ENCODE measurements at regions not wholly inside any gene's neighbourhood (a gene's known extent, or its start where the extent isn't known, plus 50 kb on each side); places are given as distances from the start of the nearest gene placed in this dataset.

GRCh38 chr2:29974086-29974485 lies 52.7 kb upstream of the ALK start:
- H2BK12ac ChIP-seq (ENCODE audit: low read length): no peak overlapping the region
- no peak overlapping the region for H4K8ac ChIP-seq (ENCODE audit: low read depth, low read length)
- H3K4me1 ChIP-seq (ENCODE audit: control insufficient read depth in 1 of 2, insufficient read depth in 2 of 2, low read length in 2 of 2): no peaks in the 10 kb centered on the region
- H2AFZ ChIP-seq (ENCODE audit: insufficient read depth, low read length, poor library complexity): no peak overlapping the region
- no peak overlapping the region for H3K14ac ChIP-seq (ENCODE audit: low read length)
- H3K27ac ChIP-seq (ENCODE audit: low read depth, low read length): no peak overlapping the region
- no CpG with 5 or more reads among the region's 4 CpGs for WGBS (ENCODE audit: extremely low coverage, insufficient coverage, insufficient read length)
- no peaks in the 10 kb centered on the region for H3K9me3 ChIP-seq (ENCODE audit: insufficient read depth, low read depth, low read length)
- DNase-seq: no peak
- H4K12ac ChIP-seq (ENCODE audit: low read depth, low read length): no peak overlapping the region
- H3K4ac ChIP-seq (ENCODE audit: low read depth, low read length): no peak overlapping the region
- H3K36me3 ChIP-seq (ENCODE audit: control insufficient read depth in 1 of 2, insufficient read depth in 2 of 2, low read length in 2 of 2): no peaks in the 10 kb centered on the region
- no peaks in the 10 kb centered on the region for H3K79me1 ChIP-seq (ENCODE audit: low read length)
- H3K79me2 ChIP-seq (ENCODE audit: control insufficient read depth, insufficient read depth, low read length, poor library complexity): no peaks in the 10 kb centered on the region
- H3K18ac ChIP-seq (ENCODE audit: low read length): no peak overlapping the region
- no peaks in the 10 kb centered on the region for H3K27me3 ChIP-seq (ENCODE audit: insufficient read depth, low read length)
- no peak overlapping the region for H4K91ac ChIP-seq (ENCODE audit: low read depth, low read length)
- no peak overlapping the region for H3K9ac ChIP-seq (ENCODE audit: low read length)
- no peak overlapping the region for H2BK120ac ChIP-seq (ENCODE audit: insufficient read depth, low read length, poor library complexity)
- H3K4me3 ChIP-seq (ENCODE audit: low read depth, low read length): no peak overlapping the region
- H2AK5ac ChIP-seq (ENCODE audit: low read length): no peak overlapping the region
- no peak overlapping the region for H3K23ac ChIP-seq (ENCODE audit: low read length)
- no peak overlapping the region for H3K4me2 ChIP-seq (ENCODE audit: low read length)
- no peak overlapping the region for H2BK5ac ChIP-seq (ENCODE audit: low read depth, low read length, poor library complexity)

- H3K4me3 ChIP-seq (ENCODE audit: low read depth, low read length): no peak overlapping the region
- H3K4ac ChIP-seq (ENCODE audit: low read depth, low read length): no peak overlapping the region
- no CpG with 5 or more reads among the region's 3 CpGs for WGBS (ENCODE audit: extremely low coverage, insufficient coverage, insufficient read length)
- H4K91ac ChIP-seq (ENCODE audit: low read depth, low read length): no peak overlapping the region
- no peak overlapping the region for H3K18ac ChIP-seq (ENCODE audit: low read length)
- H3K4me1 ChIP-seq (ENCODE audit: control insufficient read depth in 1 of 2, insufficient read depth in 2 of 2, low read length in 2 of 2): no peaks in the 10 kb centered on the region
- no peak overlapping the region for H2BK12ac ChIP-seq (ENCODE audit: low read length)
- no peak overlapping the region for H2AFZ ChIP-seq (ENCODE audit: insufficient read depth, low read length, poor library complexity)
- no peak overlapping the region for H3K4me2 ChIP-seq (ENCODE audit: low read length)
- no peaks in the 10 kb centered on the region for H3K79me2 ChIP-seq (ENCODE audit: control insufficient read depth, insufficient read depth, low read length, poor library complexity)
- H2BK5ac ChIP-seq (ENCODE audit: low read depth, low read length, poor library complexity): no peak overlapping the region
- no peak overlapping the region for H4K12ac ChIP-seq (ENCODE audit: low read depth, low read length)
- H2AK5ac ChIP-seq (ENCODE audit: low read length): no peak overlapping the region
- no peaks in the 10 kb centered on the region for H3K79me1 ChIP-seq (ENCODE audit: low read length)
- no peak overlapping the region for H3K14ac ChIP-seq (ENCODE audit: low read length)
- no peak overlapping the region for H3K9ac ChIP-seq (ENCODE audit: low read length)
- H3K9me3 ChIP-seq (ENCODE audit: insufficient read depth, low read depth, low read length): no peaks in the 10 kb centered on the region
- no peaks in the 10 kb centered on the region for H3K27me3 ChIP-seq (ENCODE audit: insufficient read depth, low read length)
- H3K36me3 ChIP-seq (ENCODE audit: control insufficient read depth in 1 of 2, insufficient read depth in 2 of 2, low read length in 2 of 2): no peaks in the 10 kb centered on the region
- no peak overlapping the region for H2BK120ac ChIP-seq (ENCODE audit: insufficient read depth, low read length, poor library complexity)
- no peak for DNase-seq
- no peak overlapping the region for H3K27ac ChIP-seq (ENCODE audit: low read depth, low read length)
- H4K8ac ChIP-seq (ENCODE audit: low read depth, low read length): no peak overlapping the region
- H3K23ac ChIP-seq (ENCODE audit: low read length): no peak overlapping the region
These were observed 55.9 kb upstream of the ALK start for GRCh38 chr2:29977284-29977683.

- Histone ChIP-seq H3K27me3 (ENCODE audit: insufficient read depth, low read length) (no peaks in the 10 kb centered on the region), H4K12ac (ENCODE audit: low read depth, low read length) (no peak overlapping the region), H4K8ac (ENCODE audit: low read depth, low read length) (no peak overlapping the region), H3K4ac (ENCODE audit: low read depth, low read length) (no peak overlapping the region), H3K79me1 (ENCODE audit: low read length) (no peaks in the 10 kb centered on the region), H3K4me2 (ENCODE audit: low read length) (no peak overlapping the region), H2BK120ac (ENCODE audit: insufficient read depth, low read length, poor library complexity) (no peak overlapping the region), H4K91ac (ENCODE audit: low read depth, low read length) (no peak overlapping the region), H2BK12ac (ENCODE audit: low read length) (no peak overlapping the region), H2BK5ac (ENCODE audit: low read depth, low read length, poor library complexity) (no peak overlapping the region), H2AFZ (ENCODE audit: insufficient read depth, low read length, poor library complexity) (no peak overlapping the region), H2AK5ac (ENCODE audit: low read length) (no peak overlapping the region), H3K4me3 (ENCODE audit: low read depth, low read length) (no peak overlapping the region), H3K23ac (ENCODE audit: low read length) (no peak overlapping the region), H3K9me3 (ENCODE audit: insufficient read depth, low read depth, low read length) (no peaks in the 10 kb centered on the region), H3K27ac (ENCODE audit: low read depth, low read length) (no peak overlapping the region), H3K36me3 (ENCODE audit: control insufficient read depth in 1 of 2, insufficient read depth in 2 of 2, low read length in 2 of 2) (no peaks in the 10 kb centered on the region), H3K9ac (ENCODE audit: low read length) (no peak overlapping the region), H3K79me2 (ENCODE audit: control insufficient read depth, insufficient read depth, low read length, poor library complexity) (no peaks in the 10 kb centered on the region), H3K18ac (ENCODE audit: low read length) (no peak overlapping the region), H3K4me1 (ENCODE audit: control insufficient read depth in 1 of 2, insufficient read depth in 2 of 2, low read length in 2 of 2) (no peaks in the 10 kb centered on the region), H3K14ac (ENCODE audit: low read length) (no peak overlapping the region)
- DNase-seq: no peak
- no CpG with 5 or more reads among the region's 4 CpGs for WGBS (ENCODE audit: extremely low coverage, insufficient coverage, insufficient read length)
These were observed 60.0 kb upstream of the ALK start for GRCh38 chr2:29981402-29981801.

GRCh38 chr2:29983308-29983707 lies 61.9 kb upstream of the ALK start:
- no peak overlapping the region for H2AK5ac ChIP-seq (ENCODE audit: low read length)
- no peaks in the 10 kb centered on the region for H3K79me1 ChIP-seq (ENCODE audit: low read length)
- no peaks in the 10 kb centered on the region for H3K4me1 ChIP-seq (ENCODE audit: control insufficient read depth in 1 of 2, insufficient read depth in 2 of 2, low read length in 2 of 2)
- H3K4me2 ChIP-seq (ENCODE audit: low read length): no peak overlapping the region
- no peak overlapping the region for H4K12ac ChIP-seq (ENCODE audit: low read depth, low read length)
- no peak overlapping the region for H3K4me3 ChIP-seq (ENCODE audit: low read depth, low read length)
- no peaks in the 10 kb centered on the region for H3K9me3 ChIP-seq (ENCODE audit: insufficient read depth, low read depth, low read length)
- no peak overlapping the region for H3K23ac ChIP-seq (ENCODE audit: low read length)
- no peak overlapping the region for H2BK5ac ChIP-seq (ENCODE audit: low read depth, low read length, poor library complexity)
- no peak for DNase-seq
- H3K27me3 ChIP-seq (ENCODE audit: insufficient read depth, low read length): no peaks in the 10 kb centered on the region
- H3K9ac ChIP-seq (ENCODE audit: low read length): no peak overlapping the region
- H3K4ac ChIP-seq (ENCODE audit: low read depth, low read length): no peak overlapping the region
- no peak overlapping the region for H2AFZ ChIP-seq (ENCODE audit: insufficient read depth, low read length, poor library complexity)
- H4K91ac ChIP-seq (ENCODE audit: low read depth, low read length): no peak overlapping the region
- H3K18ac ChIP-seq (ENCODE audit: low read length): no peak overlapping the region
- no CpG with 5 or more reads among the region's 4 CpGs for WGBS (ENCODE audit: extremely low coverage, insufficient coverage, insufficient read length)
- no peak overlapping the region for H2BK12ac ChIP-seq (ENCODE audit: low read length)
- H3K36me3 ChIP-seq (ENCODE audit: control insufficient read depth in 1 of 2, insufficient read depth in 2 of 2, low read length in 2 of 2): no peaks in the 10 kb centered on the region
- no peaks in the 10 kb centered on the region for H3K79me2 ChIP-seq (ENCODE audit: control insufficient read depth, insufficient read depth, low read length, poor library complexity)
- no peak overlapping the region for H4K8ac ChIP-seq (ENCODE audit: low read depth, low read length)
- no peak overlapping the region for H3K14ac ChIP-seq (ENCODE audit: low read length)
- H2BK120ac ChIP-seq (ENCODE audit: insufficient read depth, low read length, poor library complexity): no peak overlapping the region
- no peak overlapping the region for H3K27ac ChIP-seq (ENCODE audit: low read depth, low read length)
